ENCODE measurements at regions not wholly inside any gene's neighbourhood (a gene's known extent, or its start where the extent isn't known, plus 50 kb on each side); places are given as distances from the start of the nearest gene placed in this dataset.

GRCh38 chr5:29790281-29790680 lies 1403.2 kb upstream of the CDH6 start:
- no peak for DNase-seq

GRCh38 chr5:29780401-29780800 lies 1413.1 kb upstream of the CDH6 start:
- no peak for DNase-seq

- DNase-seq = no peak
Measured at GRCh38 chr5:29779141-29779540, 1414.3 kb upstream of the CDH6 start.

GRCh38 chr5:29777373-29777772 lies 1416.1 kb upstream of the CDH6 start:
- no peak for DNase-seq

- DNase-seq = no peak
Measured at GRCh38 chr5:29770936-29771335, 1422.5 kb upstream of the CDH6 start.

- DNase-seq = no peak
Measured at GRCh38 chr5:29769474-29769873, 1424.0 kb upstream of the CDH6 start.

- DNase-seq = no peak
Measured at GRCh38 chr5:29758986-29759421, 1434.5 kb upstream of the CDH6 start.

GRCh38 chr5:29750453-29750852 lies 1443.0 kb upstream of the CDH6 start:
- DNase-seq = no peak

- no peak for DNase-seq
Measured at GRCh38 chr5:29744618-29745017, 1448.9 kb upstream of the CDH6 start.

GRCh38 chr5:29720954-29721353 lies 1472.5 kb upstream of the CDH6 start:
- no peak for DNase-seq

- no peak for DNase-seq
Measured at GRCh38 chr5:29719171-29719570, 1474.3 kb upstream of the CDH6 start.

GRCh38 chr5:29715167-29715566 lies 1478.3 kb upstream of the CDH6 start:
- DNase-seq = no peak

GRCh38 chr5:29702875-29703274 lies 1490.6 kb upstream of the CDH6 start:
- DNase-seq = no peak

- no peak for DNase-seq
Measured at GRCh38 chr5:29701600-29701999, 1491.9 kb upstream of the CDH6 start.

- no peak for DNase-seq
Measured at GRCh38 chr5:29697785-29698414, 1495.6 kb upstream of the CDH6 start.

GRCh38 chr5:29697278-29697677 lies 1496.2 kb upstream of the CDH6 start:
- no peak for DNase-seq

- no peak for DNase-seq
Measured at GRCh38 chr5:29672678-29673077, 1520.8 kb upstream of the CDH6 start.

- no peak for DNase-seq
Measured at GRCh38 chr5:29662876-29663275, 1530.6 kb upstream of the CDH6 start.

GRCh38 chr5:29654954-29655353 lies 1538.5 kb upstream of the CDH6 start:
- no peak for DNase-seq

GRCh38 chr5:29649321-29649720 lies 1544.2 kb upstream of the CDH6 start:
- no peak for DNase-seq

GRCh38 chr5:29642601-29643000 lies 1550.9 kb upstream of the CDH6 start:
- no peak for DNase-seq

GRCh38 chr5:29614206-29614605 lies 1579.3 kb upstream of the CDH6 start:
- no peak for DNase-seq

- DNase-seq = no peak
Measured at GRCh38 chr5:29588236-29588635, 1605.2 kb upstream of the CDH6 start.

GRCh38 chr5:29587832-29588231 lies 1605.7 kb upstream of the CDH6 start:
- DNase-seq = no peak

GRCh38 chr5:29568028-29568427 lies 1625.5 kb upstream of the CDH6 start:
- DNase-seq = no peak

GRCh38 chr5:29561564-29561963 lies 1631.9 kb upstream of the CDH6 start:
- no peak for DNase-seq
